Activated gamma-delta T cell treated with anti-CD3 and anti-CD28 coated beads, Interleukin-2, amount 50 U/mL, for 16 hours (primary cell): ENCODE measurements at regions not wholly inside any gene's neighbourhood (a gene's known extent, or its start where the extent isn't known, plus 50 kb on each side); places are given as distances from the start of the nearest gene placed in this dataset.
"Not testable (repeated sequence)": the region's sequence is repeated elsewhere in the genome, so short reads cannot be mapped to it uniquely, and the experiment has no call there.

ENCODE experiments used
- DNase-seq: peaks from one replicate; pipeline ENCODE4 v3.0.0-alpha.2; 2020; ENCODE audit warnings: low read depth

DNA sequence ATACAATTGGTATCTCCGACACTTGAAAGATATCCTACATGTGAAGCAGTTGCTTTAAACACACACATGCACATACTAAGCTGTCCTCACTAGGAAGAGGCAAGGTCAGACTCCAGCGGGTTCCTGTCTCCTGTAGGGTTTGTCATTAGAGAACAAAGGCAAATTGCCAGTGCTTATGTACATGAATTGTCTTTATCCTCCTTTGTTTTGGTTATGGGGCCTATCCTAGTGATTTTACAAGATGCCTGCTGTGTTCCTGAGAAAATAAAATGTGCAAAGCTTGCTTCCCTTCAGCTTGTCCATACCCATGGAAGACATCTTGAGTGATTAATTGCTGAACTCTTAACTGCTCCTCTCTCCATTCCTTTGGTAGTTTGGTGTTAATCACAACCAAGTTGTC lies 86.7 kb upstream of the SLC39A10 start:
- no peak for DNase-seq

DNA sequence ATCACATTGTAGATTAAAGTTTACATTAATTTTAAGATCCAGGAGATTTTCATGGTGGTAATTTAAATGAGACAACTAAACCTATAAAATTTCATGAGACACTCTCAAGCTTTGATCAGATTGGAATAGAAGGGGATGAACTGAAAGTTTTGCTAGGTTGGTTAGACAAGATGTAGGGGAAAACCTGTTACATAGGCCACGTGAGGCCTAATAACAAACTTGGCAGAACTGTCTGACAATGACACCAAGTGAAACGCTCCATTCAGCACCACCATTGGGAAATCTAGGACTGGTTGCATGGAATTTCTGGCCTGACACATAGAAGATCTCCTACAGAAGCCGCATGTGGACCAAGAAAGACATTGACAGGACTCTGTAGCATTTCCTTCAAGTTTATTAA lies 87.8 kb upstream of the SLC39A10 start:
- no peak for DNase-seq

DNA sequence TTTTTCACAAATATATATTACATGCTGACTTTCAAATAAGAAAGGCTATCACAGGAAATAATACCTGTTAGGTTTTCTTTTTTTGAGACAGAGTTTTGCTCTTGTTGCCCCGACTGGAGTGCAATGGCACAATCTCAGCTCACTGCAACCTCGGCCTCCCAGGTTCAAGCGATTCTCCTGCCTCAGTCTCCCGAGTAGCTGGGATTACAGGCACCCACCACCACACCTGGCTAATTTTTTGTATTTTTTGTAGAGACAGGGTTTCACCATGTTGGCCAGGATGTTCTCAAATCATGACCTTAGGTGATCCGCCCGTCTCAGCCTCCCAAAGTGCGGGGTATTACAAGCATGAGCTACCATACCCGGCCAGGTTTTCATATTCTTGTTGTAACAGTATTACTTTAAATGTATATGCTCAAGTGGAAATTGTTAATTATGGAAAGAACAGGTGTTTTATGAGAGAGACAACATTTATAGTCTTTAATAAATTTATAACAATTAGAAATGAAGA lies 92.3 kb upstream of the SLC39A10 start:
- not testable (repeated sequence) for DNase-seq

DNA sequence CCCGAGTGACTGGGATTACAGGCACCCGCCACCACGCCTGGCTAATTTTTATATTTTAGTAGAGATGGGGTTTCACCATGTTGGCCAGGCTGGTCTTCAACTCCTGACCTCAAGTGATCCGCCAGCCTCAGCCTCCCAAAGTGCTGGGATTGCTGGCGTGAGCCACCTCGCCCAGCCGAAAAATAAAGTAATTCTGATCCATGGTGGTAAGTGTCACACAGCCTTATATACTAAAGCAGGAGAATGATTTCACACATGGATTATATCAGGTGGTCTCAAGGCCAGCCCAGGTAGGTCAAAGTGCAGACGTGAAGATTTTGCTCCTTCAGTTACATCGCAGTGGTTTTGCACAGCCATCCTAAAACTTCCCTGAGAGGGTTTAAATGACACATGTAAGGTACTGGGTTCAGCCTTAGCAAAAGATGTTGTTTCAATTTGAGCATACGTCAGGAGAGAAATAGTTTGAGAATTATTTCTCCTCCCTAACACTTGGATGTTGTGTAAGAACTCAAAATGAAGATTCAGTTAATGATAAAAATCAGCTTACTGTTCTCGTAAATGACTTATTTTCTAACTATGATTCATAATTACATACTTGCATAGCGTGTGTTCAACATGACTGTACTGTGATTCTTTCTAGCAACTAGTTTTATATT lies 93.0 kb upstream of the SLC39A10 start:
- DNase-seq = no peak

- DNase-seq = no peak
Measured at GRCh38 chr2:195562570-195563566, 94.2 kb upstream of the SLC39A10 start.

DNA sequence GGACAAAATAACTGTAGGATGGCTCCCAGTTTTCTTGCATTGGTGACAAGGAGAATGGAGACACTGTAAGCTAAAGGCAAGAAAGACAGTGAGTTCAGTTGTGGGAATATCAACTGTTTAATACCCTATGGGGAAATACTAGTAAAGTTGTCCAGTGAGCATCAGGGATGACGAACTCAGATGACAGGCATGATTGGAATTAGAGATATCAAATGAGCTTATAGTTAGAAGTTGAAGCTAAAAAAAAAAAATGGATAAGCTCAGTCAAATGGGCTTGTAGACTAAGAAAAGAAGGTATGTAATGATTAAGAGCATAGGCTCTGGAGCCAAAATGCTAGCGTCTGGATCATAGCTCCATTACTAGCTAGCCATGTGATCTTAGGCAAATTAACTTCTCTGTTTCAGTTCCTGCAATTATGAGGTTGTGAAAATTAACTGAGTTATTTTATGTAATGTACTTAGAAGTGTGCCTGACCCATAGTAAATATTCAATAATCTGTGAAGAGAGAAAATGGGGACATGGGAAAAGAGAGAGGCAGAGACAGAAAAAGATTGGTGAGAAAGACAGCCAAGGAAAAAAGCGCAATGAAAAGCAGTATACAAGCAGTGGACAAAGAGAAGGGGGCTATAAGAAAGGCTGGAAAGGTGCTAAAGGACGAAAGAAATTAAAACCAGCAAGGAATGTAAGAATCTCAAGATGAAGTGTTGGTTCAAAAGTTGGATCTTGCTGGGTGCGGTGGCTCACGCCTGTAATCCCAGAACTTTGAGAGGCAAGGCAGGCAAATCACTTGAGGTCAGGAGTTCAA lies 95.7 kb upstream of the SLC39A10 start:
- DNase-seq = no peak

- no peak for DNase-seq
Measured at GRCh38 chr2:195560209-195560895, 96.7 kb upstream of the SLC39A10 start.

GRCh38 chr2:195559431-195559914 lies 97.6 kb upstream of the SLC39A10 start:
- peak; percentile 65 for DNase-seq

DNA sequence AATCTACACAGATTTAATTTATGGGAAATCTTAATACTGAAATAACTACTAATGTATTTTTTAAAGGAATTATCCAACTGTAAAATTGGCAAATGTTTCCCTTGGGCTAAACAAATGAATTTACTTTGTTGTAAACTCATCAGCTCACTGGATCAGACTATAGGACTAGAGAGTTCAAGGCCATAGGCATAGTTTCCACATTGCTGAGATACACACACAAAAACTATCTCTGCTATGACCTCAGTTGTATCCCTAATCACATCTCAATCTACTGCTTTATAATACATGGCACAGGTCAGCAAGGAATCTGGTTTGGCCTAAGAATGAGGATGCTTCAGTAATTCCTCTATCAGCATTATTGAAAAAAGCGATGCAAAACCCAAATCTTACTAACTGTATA lies 101.1 kb upstream of the SLC39A10 start:
- DNase-seq = no peak

DNA sequence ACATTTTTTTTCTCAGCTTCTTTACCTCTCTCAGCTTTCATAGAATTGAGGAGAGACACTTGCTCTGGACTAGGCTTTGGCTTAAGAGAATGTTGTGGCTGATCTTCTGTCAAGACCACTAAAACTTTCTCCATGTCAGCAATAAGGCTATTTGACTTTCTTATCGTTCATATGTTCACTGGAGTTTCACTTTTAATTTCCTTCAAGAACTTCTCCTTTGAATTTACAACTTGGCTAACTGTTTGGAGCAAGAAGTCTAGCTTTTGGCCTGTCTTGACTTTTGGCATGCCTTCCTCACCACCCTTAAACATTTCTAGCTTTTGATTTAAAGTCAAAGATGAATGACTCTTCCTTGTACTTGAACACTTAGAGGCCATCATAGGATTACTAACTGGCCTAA lies 104.4 kb upstream of the SLC39A10 start:
- DNase-seq = no peak

GRCh38 chr2:195548198-195548940 lies 108.7 kb upstream of the SLC39A10 start:
- no peak for DNase-seq

- DNase-seq = not testable (repeated sequence)
Measured at GRCh38 chr2:195547268-195547840, 109.7 kb upstream of the SLC39A10 start.

- DNase-seq = no peak
Measured at GRCh38 chr2:195545811-195546210, 111.2 kb upstream of the SLC39A10 start.

- DNase-seq = no peak
Measured at GRCh38 chr2:195543902-195544894, 112.8 kb upstream of the SLC39A10 start.

GRCh38 chr2:195543063-195543462 lies 114.0 kb upstream of the SLC39A10 start:
- DNase-seq = no peak

GRCh38 chr2:195542067-195542466 lies 115.0 kb upstream of the SLC39A10 start:
- DNase-seq = no peak

GRCh38 chr2:195538937-195539336 lies 118.1 kb upstream of the SLC39A10 start:
- DNase-seq = no peak

- DNase-seq = no peak
Measured at GRCh38 chr2:195537811-195538210, 119.2 kb upstream of the SLC39A10 start.

- DNase-seq = no peak
Measured at GRCh38 chr2:195536906-195537305, 120.1 kb upstream of the SLC39A10 start.
